Mesodermal cell (in vitro differentiated cells): ENCODE measurements at regions not wholly inside any gene's neighbourhood (a gene's known extent, or its start where the extent isn't known, plus 50 kb on each side); places are given as distances from the start of the nearest gene placed in this dataset.

Source experiments
- H3K27ac ChIP-seq: 2 replicates; pipeline ENCODE4 v1.7.0; 2013; ENCODE audit warnings: mild to moderate bottlenecking, low read depth, low read length, moderate library complexity; ENCODE audit not compliant: severe bottlenecking
- H3K36me3 ChIP-seq: 2 replicates; pipeline ENCODE4 v1.7.1; 2013; ENCODE audit warnings: mild to moderate bottlenecking, low read length, moderate library complexity; ENCODE audit not compliant: control insufficient read depth, insufficient read depth
- H3K4me1 ChIP-seq: one replicate; pipeline ENCODE4 v1.7.1; 2013; ENCODE audit warnings: mild to moderate bottlenecking, low read length; ENCODE audit not compliant: insufficient read depth, control insufficient read depth, poor library complexity, severe bottlenecking
- H3K4me3 ChIP-seq: 2 replicates; pipeline ENCODE4 v1.7.0; 2013; ENCODE audit warnings: low read length, control low read depth, mild to moderate bottlenecking; ENCODE audit not compliant: insufficient read depth, poor library complexity, severe bottlenecking; ENCODE audit errors: extremely low read depth
- H3K9me3 ChIP-seq: 2 replicates; pipeline ENCODE4 v1.7.1; 2013; ENCODE audit warnings: mild to moderate bottlenecking, low read length, moderate library complexity; ENCODE audit not compliant: control insufficient read depth
- WGBS, 2 experiments: methylation state at CpG; one replicate each; pipeline ENCODE4 v1.1.5; 2013; ENCODE audit warnings: missing lambda C conversion rate in 2 of 2; ENCODE audit not compliant: insufficient coverage in 2 of 2; 5-methylcytosine and 5-hydroxymethylcytosine counted together

DNA sequence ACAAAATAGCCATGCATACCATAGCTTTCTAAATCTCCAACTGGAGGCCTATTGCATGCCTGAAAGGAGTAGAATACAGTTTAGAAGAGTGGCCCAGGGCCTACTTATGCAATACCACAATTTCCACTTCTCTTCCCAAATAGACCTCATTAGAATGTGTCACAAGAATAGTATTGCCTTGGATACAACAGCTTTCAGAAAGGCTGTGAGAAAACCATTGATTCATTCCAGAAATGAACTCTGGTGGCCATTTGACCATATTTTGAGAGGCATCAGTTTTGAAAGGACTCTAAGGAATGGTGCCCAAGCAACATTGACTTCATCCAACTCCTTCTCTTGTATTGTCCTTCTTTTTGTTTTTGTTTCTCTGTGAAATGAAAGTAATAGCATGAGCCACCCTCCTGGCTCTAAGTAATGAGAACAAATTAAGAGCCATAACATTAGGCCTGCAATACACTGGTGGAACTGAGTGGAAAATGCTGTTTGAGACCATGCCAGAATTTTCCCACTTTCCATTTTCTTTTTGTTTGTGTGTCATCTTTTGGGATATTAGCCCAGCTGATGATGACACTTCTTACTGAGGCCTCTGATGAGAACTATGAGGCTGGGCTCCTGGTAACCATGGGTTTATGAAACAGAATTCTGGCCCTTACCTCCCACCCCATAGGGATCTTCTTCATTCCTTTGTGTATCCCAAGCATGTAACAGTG, 90.2 kb downstream of the TMEM174 start:
- H3K27ac ChIP-seq: no peak overlapping the region
- no peaks in the 10 kb centered on the region for H3K36me3 ChIP-seq
- H3K4me3 ChIP-seq: no peak overlapping the region
- H3K4me1 ChIP-seq: peaks cover 14% of the 10 kb centered on the region
- no peaks in the 10 kb centered on the region for H3K9me3 ChIP-seq

DNA sequence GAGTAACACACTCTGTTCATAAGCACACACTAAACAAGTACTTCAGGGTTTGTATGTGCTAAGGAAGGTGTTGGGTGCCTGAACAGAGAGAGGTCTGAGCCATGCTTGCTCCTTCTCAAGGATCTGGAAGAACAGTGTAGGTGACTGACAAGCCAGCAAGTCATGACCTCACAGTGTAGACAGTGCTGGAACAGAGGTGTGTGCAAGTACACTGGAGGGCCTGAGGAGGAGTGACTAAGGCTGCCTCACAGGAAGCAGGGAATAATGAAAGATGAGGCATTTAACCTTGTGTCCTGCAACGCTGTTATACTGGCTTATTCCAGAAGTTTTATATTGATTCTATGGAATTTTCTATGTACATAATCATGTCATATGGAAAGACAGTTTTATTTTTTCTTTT, 83.9 kb downstream of the TMEM174 start:
- peaks cover 8% of the 10 kb centered on the region for H3K9me3 ChIP-seq
- no peak overlapping the region for H3K4me3 ChIP-seq
- no peaks in the 10 kb centered on the region for H3K36me3 ChIP-seq
- no peak overlapping the region for H3K27ac ChIP-seq
- no peaks in the 10 kb centered on the region for H3K4me1 ChIP-seq
- no CpG with 5 or more reads among the region's 1 CpG for WGBS, 2 experiments

- peaks cover 8% of the 10 kb centered on the region for H3K9me3 ChIP-seq
- no peaks in the 10 kb centered on the region for H3K36me3 ChIP-seq
- WGBS, 2 experiments: 100% methylated on average over 1 of the region's 2 CpGs; no CpG with 5 or more reads in 1 of the 2 experiments
- no peak overlapping the region for H3K27ac ChIP-seq
- H3K4me3 ChIP-seq: no peak overlapping the region
- H3K4me1 ChIP-seq: no peaks in the 10 kb centered on the region
These were observed 83.5 kb downstream of the TMEM174 start for GRCh38 chr5:73256462-73256861.

DNA sequence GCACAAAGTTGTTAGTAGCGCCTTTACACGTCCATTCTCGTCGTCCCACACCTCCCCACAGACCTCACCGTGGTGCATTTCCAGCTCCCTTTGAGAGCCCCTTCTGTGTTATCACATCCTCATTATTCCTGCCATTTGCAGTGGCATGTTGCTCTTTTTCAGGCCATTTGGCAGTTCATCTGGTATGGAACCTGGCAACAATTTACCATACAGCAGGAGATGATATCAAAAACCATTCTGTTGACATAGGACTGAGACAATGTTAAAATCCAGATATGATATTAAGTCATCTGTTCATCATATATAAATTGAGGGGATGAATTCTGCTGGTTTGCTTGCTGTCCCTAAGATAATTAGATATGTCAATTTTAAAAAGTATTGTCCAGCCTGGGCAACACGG, 83.0 kb downstream of the TMEM174 start:
- 88 to 92% methylated on average over 5 of the region's 6 CpGs for whole genome bisulfite sequencing, 2 experiments

GRCh38 chr5:73254642-73255041, 81.6 kb downstream of the TMEM174 start:
- H3K4me1 ChIP-seq: no peaks in the 10 kb centered on the region
- H3K27ac ChIP-seq: no peak overlapping the region
- WGBS, 2 experiments: 80% methylated on average over 1 of the region's 3 CpGs; no CpG with 5 or more reads in 1 of the 2 experiments
- H3K4me3 ChIP-seq: no peak overlapping the region
- H3K36me3 ChIP-seq: no peaks in the 10 kb centered on the region
- peaks cover 8% of the 10 kb centered on the region for H3K9me3 ChIP-seq

More for the DNA sequence above, 83.0 kb downstream of the TMEM174 start:
- Histone ChIP-seq H3K4me3 (no peak overlapping the region), H3K4me1 (no peaks in the 10 kb centered on the region), H3K36me3 (no peaks in the 10 kb centered on the region), H3K9me3 (peaks cover 8% of the 10 kb centered on the region), H3K27ac (no peak overlapping the region)

DNA sequence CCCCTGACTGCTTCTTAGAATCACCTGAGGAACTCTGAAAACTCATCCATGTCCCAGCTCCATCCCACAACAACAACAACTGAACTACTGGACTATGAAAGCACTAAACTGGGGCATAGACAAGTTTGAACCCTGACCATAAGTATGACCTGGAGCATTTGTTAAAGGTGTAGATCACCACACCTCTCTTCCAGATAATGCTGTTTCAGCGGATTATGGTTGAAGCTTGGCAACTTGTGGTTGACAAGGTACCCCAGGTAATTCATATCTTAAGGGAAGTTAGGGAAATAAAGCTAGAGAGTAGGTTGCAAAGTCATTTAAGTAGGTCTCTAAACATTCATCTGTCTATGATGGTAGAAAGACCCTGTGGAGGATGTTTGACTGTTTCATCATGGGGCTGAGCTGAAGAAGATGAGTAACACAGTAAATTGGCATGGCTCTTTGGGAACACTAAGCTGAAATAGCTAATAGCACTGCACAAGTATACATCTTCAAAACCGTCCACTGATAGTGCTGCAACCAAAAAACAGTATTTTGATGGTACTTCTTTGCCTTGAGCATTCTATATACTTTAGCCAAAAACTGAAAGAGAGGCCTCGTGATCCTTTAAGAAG, 80.2 kb downstream of the TMEM174 start:
- H3K27ac ChIP-seq: no peak overlapping the region
- H3K4me3 ChIP-seq: no peak overlapping the region
- WGBS, 2 experiments: 100% methylated on average over 1 of the region's 3 CpGs
- no peaks in the 10 kb centered on the region for H3K36me3 ChIP-seq
- H3K4me1 ChIP-seq: no peaks in the 10 kb centered on the region
- H3K9me3 ChIP-seq: peaks cover 8% of the 10 kb centered on the region

DNA sequence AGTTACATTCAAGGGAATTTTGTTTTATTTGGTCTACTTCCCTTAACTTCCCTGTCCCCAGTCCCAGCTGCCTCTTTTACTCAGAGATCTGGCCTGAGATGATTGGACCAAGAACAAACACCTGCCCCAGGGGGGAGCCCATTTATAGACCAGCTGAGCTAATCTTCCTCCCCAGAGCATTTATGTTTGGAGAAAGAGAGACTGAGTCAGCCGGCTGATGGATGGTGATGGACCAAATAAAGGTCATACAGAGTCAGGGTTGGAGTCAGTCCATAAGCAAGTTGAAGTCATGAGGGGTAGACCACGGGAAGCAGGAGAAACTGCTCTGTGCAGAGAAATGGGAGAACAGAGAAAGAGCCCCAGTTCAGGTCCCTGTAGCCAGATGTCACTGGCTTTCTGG, 77.7 kb downstream of the TMEM174 start:
- WGBS, 2 experiments: 73% methylated on average over 2 of the region's 2 CpGs
- peaks cover 7% of the 10 kb centered on the region for H3K4me1 ChIP-seq
- no peaks in the 10 kb centered on the region for H3K9me3 ChIP-seq
- H3K27ac ChIP-seq: no peak overlapping the region
- H3K36me3 ChIP-seq: no peaks in the 10 kb centered on the region
- no peak overlapping the region for H3K4me3 ChIP-seq

DNA sequence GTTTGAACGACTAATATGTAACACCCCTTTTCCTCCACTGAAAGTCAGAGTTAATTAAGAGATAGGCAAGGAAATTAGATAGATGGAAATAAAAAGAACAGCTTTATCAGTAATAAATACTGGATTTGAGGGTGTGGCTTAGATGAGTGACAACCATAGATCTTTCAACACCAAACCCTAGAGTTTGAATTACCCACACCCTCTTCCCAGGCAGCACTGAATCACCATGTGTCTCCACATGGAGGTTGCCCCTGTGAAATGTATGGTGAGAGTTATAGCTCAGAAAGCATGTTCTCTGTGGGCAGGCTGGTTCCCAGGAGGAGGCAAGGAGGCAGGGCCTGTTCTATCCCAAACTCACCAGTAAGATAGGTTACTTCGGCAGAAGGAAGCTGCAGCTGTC, 69.7 kb downstream of the TMEM174 start:
- no peaks in the 10 kb centered on the region for H3K9me3 ChIP-seq
- H3K4me1 ChIP-seq: peaks cover 7% of the 10 kb centered on the region
- no peaks in the 10 kb centered on the region for H3K36me3 ChIP-seq
- H3K4me3 ChIP-seq: no peak overlapping the region
- no peak overlapping the region for H3K27ac ChIP-seq
- 79 to 100% methylated on average over 1 of the region's 2 CpGs for WGBS, 2 experiments

DNA sequence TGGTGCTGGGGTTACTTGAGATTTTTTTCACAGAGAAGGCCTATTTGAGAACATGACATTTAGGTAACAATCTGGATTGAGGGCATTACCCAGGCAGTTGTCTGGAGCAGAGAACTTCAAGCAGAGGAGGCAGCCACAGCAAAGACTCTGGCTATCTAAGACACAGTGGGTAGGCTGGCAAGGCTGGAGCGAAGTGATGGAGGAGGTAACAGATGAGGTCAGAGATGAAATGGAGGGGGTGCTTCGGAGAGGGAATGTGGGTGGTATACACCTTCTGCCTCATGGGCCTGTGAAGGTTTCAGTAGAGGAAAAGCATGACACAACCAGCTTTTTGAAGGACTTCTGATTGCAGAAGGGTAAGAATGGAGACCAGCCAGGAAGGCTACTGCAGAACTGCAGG, 65.9 kb downstream of the TMEM174 start:
- no peak overlapping the region for H3K4me3 ChIP-seq
- H3K27ac ChIP-seq: no peak overlapping the region
- H3K9me3 ChIP-seq: no peaks in the 10 kb centered on the region
- H3K36me3 ChIP-seq: no peaks in the 10 kb centered on the region
- H3K4me1 ChIP-seq: no peaks in the 10 kb centered on the region
- 90 to 100% methylated on average over 2 of the region's 2 CpGs for WGBS, 2 experiments

DNA sequence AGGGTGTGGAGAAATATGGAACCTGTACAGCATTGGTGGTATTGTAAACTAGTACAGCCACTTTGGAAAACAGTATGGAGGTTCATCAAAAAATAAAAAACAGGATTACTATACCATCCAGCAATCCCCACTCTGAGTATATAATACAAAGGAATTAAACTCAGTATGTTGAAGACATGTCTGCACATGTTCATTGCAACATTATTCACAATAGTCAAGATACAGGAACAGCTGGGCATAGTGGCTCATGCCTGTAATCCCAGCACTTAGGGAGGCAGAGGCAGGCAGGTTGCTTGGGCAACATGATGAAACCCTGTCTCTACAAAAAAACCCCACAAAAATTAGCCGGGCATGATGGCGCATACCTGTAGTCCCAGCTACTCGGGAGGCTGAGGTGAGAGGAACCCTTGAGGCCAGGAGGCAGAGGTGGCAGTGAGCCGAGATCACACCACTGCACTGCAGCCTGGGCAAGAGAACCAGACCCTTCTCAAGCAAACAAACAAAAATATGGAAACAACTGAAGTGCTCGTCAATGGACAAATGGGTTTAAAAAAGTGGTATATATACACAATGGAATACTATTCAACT, 63.6 kb downstream of the TMEM174 start:
- Histone ChIP-seq H3K36me3 (no peaks in the 10 kb centered on the region), H3K4me3 (no peak overlapping the region), H3K27ac (no peak overlapping the region), H3K9me3 (no peaks in the 10 kb centered on the region), H3K4me1 (peaks cover 10% of the 10 kb centered on the region)
- 60 to 100% methylated on average over 1 to 4 of the region's 5 CpGs for WGBS, 2 experiments

DNA sequence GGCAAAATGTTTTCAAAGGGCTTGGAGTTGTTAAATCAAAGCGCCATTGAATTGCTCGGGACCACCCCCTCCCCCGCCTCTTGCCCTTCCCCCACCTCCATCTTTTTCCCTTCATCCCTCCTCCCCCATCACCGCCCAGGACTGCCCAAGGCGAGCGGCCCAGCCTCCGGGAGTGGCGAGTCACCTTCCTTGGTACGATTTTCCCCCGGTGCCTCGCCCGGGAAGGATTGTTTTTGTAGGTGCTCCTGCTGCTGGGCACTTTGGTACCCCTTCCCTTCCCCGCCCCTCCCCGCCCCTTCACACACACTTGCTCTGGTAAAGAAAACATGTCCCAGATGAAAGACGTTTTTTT, 61.2 kb downstream of the TMEM174 start:
- H3K9me3 ChIP-seq: no peaks in the 10 kb centered on the region
- H3K4me3 ChIP-seq: peak overlapping the region; percentile 31
- H3K27ac ChIP-seq: no peak overlapping the region
- 0% methylated on average over 4 of the region's 15 CpGs; no CpG with 5 or more reads in 1 of the 2 experiments for WGBS, 2 experiments
- peaks cover 10% of the 10 kb centered on the region for H3K4me1 ChIP-seq
- H3K36me3 ChIP-seq: no peaks in the 10 kb centered on the region
